ENCODE measurements at regions not wholly inside any gene's neighbourhood (a gene's known extent, or its start where the extent isn't known, plus 50 kb on each side); places are given as distances from the start of the nearest gene placed in this dataset.

- TF ChIP-seq EZH2 (IDR thresholded peaks at IDR 0.05; ENCODE audit: borderline replicate concordance, low read depth, low read length, poor library complexity, severe bottlenecking) (no peak), CTCF (conservative IDR thresholded peaks at IDR 0.05; ENCODE audit: low read depth, low read length) (no peak)
These were observed 126.5 kb upstream of the PAM start for GRCh38 chr5:102628441-102629175.

Measured in A673 (cell line).